ENCODE measurements at regions not wholly inside any gene's neighbourhood (a gene's known extent, or its start where the extent isn't known, plus 50 kb on each side); places are given as distances from the start of the nearest gene placed in this dataset.

DNA sequence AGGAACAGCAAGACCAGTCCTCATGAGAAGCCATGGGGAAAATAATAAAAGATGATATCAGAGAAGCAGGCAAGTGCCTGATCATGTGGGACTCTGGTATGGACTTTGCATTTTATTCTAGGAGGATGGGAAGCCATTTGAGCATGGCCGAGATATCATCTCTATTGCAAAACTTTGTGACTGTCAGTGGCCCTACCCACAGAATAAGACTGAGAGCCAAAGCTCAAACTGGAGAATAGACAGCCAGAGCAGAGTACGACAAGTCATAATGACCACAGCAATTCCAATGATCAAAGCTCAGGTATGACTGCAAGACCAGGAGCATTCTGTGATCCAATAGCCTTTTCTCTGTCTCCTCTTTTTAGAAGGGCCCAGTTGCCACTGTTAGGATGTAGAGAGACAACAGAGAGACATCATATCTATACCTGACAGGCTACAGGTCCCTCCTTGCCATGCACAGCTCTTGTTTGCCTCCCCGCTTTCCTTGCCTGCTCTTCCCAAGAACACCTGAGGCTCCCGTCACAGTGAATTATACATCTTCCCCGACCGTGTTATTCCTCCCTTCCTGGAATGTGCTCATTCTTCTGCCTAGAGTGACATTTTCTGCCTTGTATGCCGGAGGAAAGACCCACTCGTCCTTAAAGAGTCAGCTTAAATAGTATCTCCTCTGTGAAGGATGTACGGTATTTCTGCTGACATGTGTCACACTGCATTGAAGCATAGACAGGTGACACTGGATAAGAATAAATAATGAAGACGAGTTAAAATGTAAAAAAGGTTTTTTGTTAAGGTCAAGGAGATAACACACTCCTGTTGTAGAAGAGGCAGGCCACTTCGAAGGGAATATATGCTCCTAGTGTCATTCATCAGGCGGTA is 248.7 kb upstream of the MAP3K1 start:
- H2AFZ ChIP-seq (ENCODE audit: low read depth, low read length), result no peak overlapping the region
- intact Hi-C loops (cut with micrococcal nuclease) (no loop called here), in situ Hi-C loops (cut with MboI) (no loop called here)
- BruUV-seq (replicated peaks), result no TSS peak
- H4K20me1 ChIP-seq (replicated peaks; ENCODE audit: control insufficient read depth, insufficient read depth, low read length), result no peaks in the 10 kb centered on the region
- CTCF ChIA-PET (ENCODE audit: low intra/inter-chr PET ratio), result no interaction called here
- FAIRE-seq (no peak), DNase-seq (ENCODE audit: extremely low read depth in 1 of 4, low spot score in 3 of 4) (no peak), ATAC-seq (no peak)
- H3K4me1 ChIP-seq (replicated peaks in 1 of 2; ENCODE audit: control insufficient read depth in 2 of 2, insufficient read depth in 2 of 2, low read length in 2 of 2), result no peaks in the 10 kb centered on the region
- no peaks in the 10 kb centered on the region for H3K36me3 ChIP-seq (ENCODE audit: control insufficient read depth, insufficient read depth, low read length)
- H3K27ac ChIP-seq (ENCODE audit: extremely low read depth, low read depth, low read length), result no peak overlapping the region
- POLR2A ChIA-PET, result no interaction called here
- H3K9me3 ChIP-seq (replicated peaks; ENCODE audit: control insufficient read depth, insufficient read depth, low read depth, low read length), result no peaks in the 10 kb centered on the region
- H3K9ac ChIP-seq (ENCODE audit: insufficient read depth in 1 of 2, low read depth in 2 of 2, low read length in 2 of 2), result no peak overlapping the region
- H3K4me2 ChIP-seq (ENCODE audit: insufficient read depth, low read length), result no peak overlapping the region
- no peak overlapping the region for H3K4me3 ChIP-seq
- H3K79me2 ChIP-seq (ENCODE audit: control insufficient read depth, insufficient read depth, low read length), result no peaks in the 10 kb centered on the region
- H3K9me1 ChIP-seq (ENCODE audit: control insufficient read depth, insufficient read depth, low read length), result no peaks in the 10 kb centered on the region
- WGBS (ENCODE audit: insufficient coverage, low coverage, missing lambda C conversion rate), result 2% methylated on average over 12 of the region's 12 CpGs
- no peak for TF ChIP-seq ZNF253 (CRISPR knock-in tag; conservative IDR thresholded peaks at IDR 0.05)
- no peak for TF ChIP-seq CBFA2T3 (IDR thresholded peaks at IDR 0.05)
- TF ChIP-seq FOSL1 (tag; conservative IDR thresholded peaks at IDR 0.05), result no peak
- TF ChIP-seq GTF2A2 (tag; IDR thresholded peaks at IDR 0.05), result no peak
- TF ChIP-seq, protein P1, sequence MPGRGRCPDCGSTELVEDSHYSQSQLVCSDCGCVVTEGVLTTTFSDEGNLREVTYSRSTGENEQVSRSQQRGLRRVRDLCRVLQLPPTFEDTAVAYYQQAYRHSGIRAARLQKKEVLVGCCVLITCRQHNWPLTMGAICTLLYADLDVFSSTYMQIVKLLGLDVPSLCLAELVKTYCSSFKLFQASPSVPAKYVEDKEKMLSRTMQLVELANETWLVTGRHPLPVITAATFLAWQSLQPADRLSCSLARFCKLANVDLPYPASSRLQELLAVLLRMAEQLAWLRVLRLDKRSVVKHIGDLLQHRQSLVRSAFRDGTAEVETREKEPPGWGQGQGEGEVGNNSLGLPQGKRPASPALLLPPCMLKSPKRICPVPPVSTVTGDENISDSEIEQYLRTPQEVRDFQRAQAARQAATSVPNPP (IDR thresholded peaks at IDR 0.05; ENCODE audit: borderline replicate concordance, insufficient read depth, insufficient read length), result no peak
- no peak for TF ChIP-seq ZNF431 (CRISPR knock-in tag; IDR thresholded peaks at IDR 0.05)
- no peak for TF ChIP-seq ILK (tag; IDR thresholded peaks at IDR 0.05; ENCODE audit: borderline replicate concordance, low read depth)
- no peak for TF ChIP-seq FOXA3 (CRISPR knock-in tag; conservative IDR thresholded peaks at IDR 0.05 in 1 of 2, IDR thresholded peaks at IDR 0.05 in 1 of 2)
- TF ChIP-seq, protein P2, sequence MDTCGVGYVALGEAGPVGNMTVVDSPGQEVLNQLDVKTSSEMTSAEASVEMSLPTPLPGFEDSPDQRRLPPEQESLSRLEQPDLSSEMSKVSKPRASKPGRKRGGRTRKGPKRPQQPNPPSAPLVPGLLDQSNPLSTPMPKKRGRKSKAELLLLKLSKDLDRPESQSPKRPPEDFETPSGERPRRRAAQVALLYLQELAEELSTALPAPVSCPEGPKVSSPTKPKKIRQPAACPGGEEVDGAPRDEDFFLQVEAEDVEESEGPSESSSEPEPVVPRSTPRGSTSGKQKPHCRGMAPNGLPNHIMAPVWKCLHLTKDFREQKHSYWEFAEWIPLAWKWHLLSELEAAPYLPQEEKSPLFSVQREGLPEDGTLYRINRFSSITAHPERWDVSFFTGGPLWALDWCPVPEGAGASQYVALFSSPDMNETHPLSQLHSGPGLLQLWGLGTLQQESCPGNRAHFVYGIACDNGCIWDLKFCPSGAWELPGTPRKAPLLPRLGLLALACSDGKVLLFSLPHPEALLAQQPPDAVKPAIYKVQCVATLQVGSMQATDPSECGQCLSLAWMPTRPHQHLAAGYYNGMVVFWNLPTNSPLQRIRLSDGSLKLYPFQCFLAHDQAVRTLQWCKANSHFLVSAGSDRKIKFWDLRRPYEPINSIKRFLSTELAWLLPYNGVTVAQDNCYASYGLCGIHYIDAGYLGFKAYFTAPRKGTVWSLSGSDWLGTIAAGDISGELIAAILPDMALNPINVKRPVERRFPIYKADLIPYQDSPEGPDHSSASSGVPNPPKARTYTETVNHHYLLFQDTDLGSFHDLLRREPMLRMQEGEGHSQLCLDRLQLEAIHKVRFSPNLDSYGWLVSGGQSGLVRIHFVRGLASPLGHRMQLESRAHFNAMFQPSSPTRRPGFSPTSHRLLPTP (IDR thresholded peaks at IDR 0.05; ENCODE audit: borderline replicate concordance, extremely low read depth, insufficient read length), result no peak
- peaks cover 16 to 27% of the 10 kb centered on the region in 2 experiments; a peak in 4 of 5 replicates for H3K27me3 ChIP-seq (ENCODE audit: control insufficient read depth in 2 of 2, insufficient read depth in 2 of 2, low read length in 2 of 2)

Measured in K562 (cell line).